H1 (cell line): ENCODE measurements at regions not wholly inside any gene's neighbourhood (a gene's known extent, or its start where the extent isn't known, plus 50 kb on each side); places are given as distances from the start of the nearest gene placed in this dataset.

Source experiments
- CTCF ChIA-PET: fragments of 300-600 bp; sonication (Branson Sonifier 250); formaldehyde crosslinking; loops from one replicate; lab custom pipeline; 2021; ENCODE audit not compliant: partially characterized antibody; lab: Charles Lee
- POLR2A ChIA-PET: fragments of 300-600 bp; sonication (Branson Sonifier 250); formaldehyde crosslinking; loops from one replicate; lab custom pipeline; 2021; ENCODE audit warnings: inconsistent platforms; ENCODE audit not compliant: partially characterized antibody; lab: Charles Lee
- DNase-seq, 2 experiments: peaks; one replicate each; pipeline versions ENCODE4 v3.0.0 to v3.0.0-alpha.2; 2010 to 2022; ENCODE audit warnings: low spot score in 2 of 2, low read depth in 1 of 2, mixed read lengths in 1 of 2
- FAIRE-seq: peaks from 2 replicates; lab custom pipeline; 2011; peaks lifted over from hg19 to GRCh38; lab: Jason Lieb, UNC
- H2AFZ ChIP-seq: 2 replicates; pipeline ENCODE4 v1.8.1; 2012; ENCODE audit warnings: low read length, inconsistent platforms
- H2AK5ac ChIP-seq: 2 replicates; pipeline ENCODE4 v1.6.1; 2013; ENCODE audit warnings: low read depth, low read length
- H2BK120ac ChIP-seq: replicated peaks from 2 replicates; pipeline ENCODE3; 2013; ENCODE audit warnings: low read depth, low read length, inconsistent platforms
- H2BK12ac ChIP-seq: 2 replicates; pipeline ENCODE4 v1.6.1; 2013; ENCODE audit warnings: low read depth, low read length
- H2BK15ac ChIP-seq: 2 replicates; pipeline ENCODE4 v1.6.1; 2013; ENCODE audit warnings: low read length
- H2BK20ac ChIP-seq: 2 replicates; pipeline ENCODE4 v1.6.1; 2013; ENCODE audit warnings: low read length
- H2BK5ac ChIP-seq: 2 replicates; pipeline ENCODE4 v1.6.1; 2013; ENCODE audit warnings: low read depth, low read length
- H3K14ac ChIP-seq: 2 replicates; pipeline ENCODE4 v1.6.1; 2013; ENCODE audit warnings: inconsistent platforms; ENCODE audit not compliant: insufficient read length
- H3K18ac ChIP-seq: 2 replicates; pipeline ENCODE4 v1.6.1; 2013; ENCODE audit warnings: low read length; ENCODE audit errors: extremely low read depth
- H3K23ac ChIP-seq: 2 replicates; pipeline ENCODE4 v1.6.1; 2013; ENCODE audit warnings: inconsistent platforms; ENCODE audit not compliant: insufficient read length
- H3K23me2 ChIP-seq: 2 replicates; pipeline ENCODE4 v1.6.1; 2013; ENCODE audit warnings: low read depth, low read length
- H3K27ac ChIP-seq: 2 replicates; pipeline ENCODE4 v1.6.1; 2011; ENCODE audit warnings: low read depth, low read length, inconsistent platforms
- H3K27me3 ChIP-seq, 4 experiments: replicated peaks in 1 of 4; 1 replicate in 1 of 4; 2 replicates in 3 of 4; pipeline versions ENCODE4 v1.6.1 to v1.8.1; 2011 to 2013; ENCODE audit warnings: low read length in 3 of 4, mild to moderate bottlenecking in 3 of 4, inconsistent platforms in 2 of 4, mixed read lengths in 2 of 4, moderate library complexity in 1 of 4; ENCODE audit not compliant: control insufficient read depth in 3 of 4, insufficient read depth in 3 of 4; ENCODE audit errors: extremely low read depth in 1 of 4
- H3K36me3 ChIP-seq, 4 experiments: 2 replicates each; pipeline versions ENCODE4 v1.6.1 to v1.8.1; 2011 to 2013; ENCODE audit warnings: mild to moderate bottlenecking in 4 of 4, low read length in 3 of 4, moderate library complexity in 2 of 4, control low read depth in 1 of 4, inconsistent platforms in 1 of 4; ENCODE audit not compliant: insufficient read depth in 4 of 4, control insufficient read depth in 2 of 4
- H3K4ac ChIP-seq: replicated peaks from 2 replicates; pipeline ENCODE3; 2013; ENCODE audit warnings: low read length, low read depth, mixed read lengths, inconsistent platforms; ENCODE audit not compliant: insufficient read length
- H3K4me1 ChIP-seq, 4 experiments: replicated peaks in 1 of 4; 1 replicate in 1 of 4; 2 replicates in 3 of 4; pipeline versions ENCODE4 v1.6.1 to v1.8.1; 2011 to 2013; ENCODE audit warnings: low read length in 3 of 4, inconsistent platforms in 2 of 4, mixed read lengths in 1 of 4; ENCODE audit not compliant: insufficient read depth in 4 of 4, control insufficient read depth in 3 of 4
- H3K4me2 ChIP-seq, 2 experiments: 2 replicates each; pipeline versions ENCODE4 v1.6.1 to v1.8.1; 2011 to 2013; ENCODE audit warnings: low read depth in 2 of 2, low read length in 2 of 2, control low read depth in 1 of 2, inconsistent platforms in 1 of 2, mild to moderate bottlenecking in 1 of 2; ENCODE audit not compliant: insufficient read depth in 1 of 2
- H3K4me3 ChIP-seq, 4 experiments: fragments of 200-600, 300-600 bp in 1 of 4; sonication (generic), shearing (Covaris generic), sonication (Bioruptor Twin) in 1 of 4; 2 replicates each; pipeline versions ENCODE4 v1.5.1 to v1.8.1; 2011 to 2016; ENCODE audit warnings: low read length in 4 of 4, low read depth in 3 of 4, control low read depth in 2 of 4, inconsistent platforms in 2 of 4, mild to moderate bottlenecking in 2 of 4, mixed read lengths in 1 of 4, moderate library complexity in 1 of 4; ENCODE audit not compliant: insufficient read depth in 2 of 4; ENCODE audit errors: extremely low read depth in 1 of 4
- H3K56ac ChIP-seq: replicated peaks from 2 replicates; pipeline ENCODE3; 2013; ENCODE audit warnings: low read depth, mild to moderate bottlenecking, mixed read lengths, low read length, inconsistent platforms; ENCODE audit not compliant: insufficient read length
- H3K79me1 ChIP-seq: 2 replicates; pipeline ENCODE4 v1.6.1; 2013; ENCODE audit warnings: low read depth, low read length, control low read depth
- H3K79me2 ChIP-seq, 2 experiments: 2 replicates each; pipeline versions ENCODE4 v1.6.1 to v1.8.1; 2012 to 2013; ENCODE audit warnings: low read length in 2 of 2, mild to moderate bottlenecking in 2 of 2, inconsistent platforms in 1 of 2; ENCODE audit not compliant: insufficient read depth in 2 of 2, control insufficient read depth in 1 of 2
- H3K9ac ChIP-seq, 4 experiments: replicated peaks in 1 of 4; 1 replicate in 1 of 4; 2 replicates in 3 of 4; pipeline versions ENCODE4 v1.6.1 to v1.8.1; 2011 to 2013; ENCODE audit warnings: low read depth in 3 of 4, low read length in 3 of 4, control low read depth in 2 of 4, mild to moderate bottlenecking in 2 of 4, moderate library complexity in 2 of 4, inconsistent platforms in 1 of 4; ENCODE audit errors: extremely low read depth in 1 of 4
- H3K9me3 ChIP-seq, 2 experiments: 2 replicates each; pipeline versions ENCODE4 v1.6.1 to v1.8.1; 2012 to 2013; ENCODE audit warnings: mild to moderate bottlenecking in 2 of 2, moderate library complexity in 2 of 2, control low read depth in 1 of 2, inconsistent platforms in 1 of 2, low read depth in 1 of 2, low read length in 1 of 2, mixed read lengths in 1 of 2; ENCODE audit not compliant: insufficient read depth in 2 of 2
- H4K20me1 ChIP-seq, 2 experiments: replicated peaks in 1 of 2; 2 replicates each; pipeline versions ENCODE3 to v1.8.1; 2011 to 2013; ENCODE audit warnings: inconsistent platforms in 2 of 2, low read length in 2 of 2, mild to moderate bottlenecking in 1 of 2; ENCODE audit not compliant: insufficient read depth in 2 of 2, control insufficient read depth in 1 of 2
- H4K5ac ChIP-seq: 2 replicates; pipeline ENCODE4 v1.6.1; 2013; ENCODE audit warnings: low read length, low read depth, mixed read lengths, inconsistent platforms; ENCODE audit not compliant: insufficient read length
- H4K8ac ChIP-seq: 2 replicates; pipeline ENCODE4 v1.8.0; 2013; ENCODE audit warnings: mild to moderate bottlenecking, moderate library complexity, low read length, inconsistent platforms; ENCODE audit not compliant: insufficient read depth; ENCODE audit errors: extremely low read depth
- H4K91ac ChIP-seq: replicated peaks from 2 replicates; pipeline ENCODE3; 2013; ENCODE audit warnings: low read length, mixed read lengths, inconsistent platforms; ENCODE audit not compliant: insufficient read length
- WGBS, 2 experiments: shearing (Covaris generic) in 1 of 2; methylation state at CpG; one replicate each; pipeline versions ENCODE4 v1.1.6 to v1.1.7; 2013 to 2015; ENCODE audit warnings: low lambda C conversion rate in 2 of 2, mixed read lengths in 2 of 2, inconsistent platforms in 1 of 2, low coverage in 1 of 2, missing lambda C conversion rate in 1 of 2; ENCODE audit not compliant: insufficient replicate concordance in 2 of 2, insufficient coverage in 1 of 2, insufficient read length in 1 of 2; ENCODE audit errors: extremely low coverage in 1 of 2, missing lambda C conversion rate in 1 of 2; 5-methylcytosine and 5-hydroxymethylcytosine counted together

DNA sequence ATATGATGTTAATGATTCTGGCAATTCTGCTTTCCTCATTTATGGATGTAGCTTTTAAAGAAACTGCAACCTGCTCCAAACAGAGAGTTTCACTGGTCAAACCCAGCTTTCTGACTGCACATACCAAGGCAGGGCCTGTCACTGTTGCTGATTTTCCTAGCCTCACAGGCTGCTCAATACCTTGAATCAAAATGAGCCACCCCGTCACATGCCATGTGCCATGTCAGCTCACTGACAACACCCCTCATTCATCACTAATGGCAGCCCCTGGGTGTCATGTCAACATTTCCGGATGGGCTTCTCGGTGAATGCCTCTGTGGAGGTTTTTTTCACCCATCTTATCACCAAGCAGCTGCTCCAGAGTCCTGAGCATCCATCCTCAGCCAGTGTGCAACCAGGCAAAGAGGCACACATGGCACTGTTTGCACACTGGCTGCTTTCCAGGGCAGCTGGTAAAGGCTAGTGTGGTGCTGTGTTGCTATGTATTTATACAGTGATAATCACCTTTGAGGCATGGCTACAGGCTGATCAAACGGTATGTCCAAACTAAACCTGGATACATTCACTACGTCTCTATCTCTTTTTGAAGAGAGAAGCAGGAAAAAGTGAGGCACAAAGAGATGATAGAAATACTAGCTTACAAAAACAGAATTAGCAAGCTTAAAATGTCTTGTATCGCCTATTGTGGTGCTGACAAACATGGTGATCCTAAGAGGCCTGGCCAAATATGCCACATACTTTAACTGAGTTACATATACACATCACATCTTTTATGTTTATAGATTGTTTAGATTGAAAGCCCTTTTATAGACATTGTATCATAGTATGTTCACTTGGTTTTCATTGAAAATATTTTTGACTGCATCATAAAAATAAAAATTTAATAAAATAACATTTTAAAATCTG lies 94.6 kb upstream of the INPP4B start:
- H3K27ac ChIP-seq, result no peak overlapping the region
- ChIA-PET POLR2A (no interaction called here), CTCF (interaction anchor here (0.9 kb wide), 1 partner anchor 27 kb away, joined by 3 read pairs; no protein-coding TSS in a partner anchor)
- H2BK20ac ChIP-seq, result no peak overlapping the region
- no peak overlapping the region for H3K56ac ChIP-seq
- H4K5ac ChIP-seq, result no peak overlapping the region
- no peaks in the 10 kb centered on the region for H3K4me1 ChIP-seq
- H3K23me2 ChIP-seq, result no peaks in the 10 kb centered on the region
- H3K23ac ChIP-seq, result no peak overlapping the region
- no peaks in the 10 kb centered on the region for H3K36me3 ChIP-seq
- H3K79me2 ChIP-seq, result no peaks in the 10 kb centered on the region
- no peak overlapping the region for H2BK15ac ChIP-seq
- FAIRE-seq (no peak), DNase-seq (no peak)
- no peak overlapping the region for H2BK5ac ChIP-seq
- no peak overlapping the region for H4K91ac ChIP-seq
- H3K79me1 ChIP-seq, result no peaks in the 10 kb centered on the region
- H3K4ac ChIP-seq, result no peak overlapping the region
- no peak overlapping the region for H2BK120ac ChIP-seq
- H4K20me1 ChIP-seq, result no peaks in the 10 kb centered on the region
- no peak overlapping the region for H3K4me2 ChIP-seq
- no peaks in the 10 kb centered on the region for H3K27me3 ChIP-seq
- H2BK12ac ChIP-seq, result no peak overlapping the region
- no peaks in the 10 kb centered on the region for H3K9me3 ChIP-seq
- H4K8ac ChIP-seq, result no peak overlapping the region
- no peak overlapping the region for H3K4me3 ChIP-seq
- 86% methylated on average over 6 of the region's 6 CpGs; no CpG with 5 or more reads in 1 of the 2 experiments for WGBS, 2 experiments
- no peak overlapping the region for H2AFZ ChIP-seq
- H2AK5ac ChIP-seq, result no peak overlapping the region
- H3K14ac ChIP-seq, result no peak overlapping the region
- no peak overlapping the region for H3K18ac ChIP-seq
- no peak overlapping the region for H3K9ac ChIP-seq
